GM12878 (cell line): ENCODE measurements at regions not wholly inside any gene's neighbourhood (a gene's known extent, or its start where the extent isn't known, plus 50 kb on each side); places are given as distances from the start of the nearest gene placed in this dataset.

Experiments
- ATAC-seq: fragments of 200-7000 bp; cut with Tn5 transposase; 3 replicates; pipeline ENCODE4 v1.9.1; 2020; ENCODE audit warnings: mild to moderate bottlenecking, moderate library complexity
- BruUV-seq: library from RNA; stranded (reverse); fragments of 400-500 nt; replicated peaks from 2 replicates; lab custom pipeline; 2021; lab: Mats Ljungman, UMichigan
- CTCF ChIA-PET: fragments of 300-600 bp; sonication (Branson Sonifier 250); formaldehyde crosslinking; extraction: SDS; loops from one replicate; lab custom pipeline; 2021; ENCODE audit warnings: inconsistent platforms; lab: Yijun Ruan, JAX
- POLR2A ChIA-PET: fragments of 350-600 bp; formaldehyde crosslinking; extraction: SDS; loops from one replicate; lab custom pipeline; 2021; ENCODE audit warnings: inconsistent platforms; lab: Charles Lee
- RAD21 ChIA-PET: fragments of 300-600 bp; sonication (Branson Sonifier 250); formaldehyde crosslinking; loops from one replicate; lab custom pipeline; 2023; ENCODE audit warnings: antibody characterized with exemption; ENCODE audit not compliant: unreplicated experiment; lab: Charles Lee
- SMC1A ChIA-PET: fragments of 300-600 bp; sonication (Branson Sonifier 250); formaldehyde crosslinking; loops from one replicate; lab custom pipeline; 2023; ENCODE audit not compliant: unreplicated experiment, uncharacterized antibody; lab: Charles Lee
- DNase-seq: peaks from one replicate; pipeline ENCODE4 v3.0.0-alpha.2; 2011; ENCODE audit warnings: low read depth, low spot score
- FAIRE-seq: peaks from 3 replicates; lab custom pipeline; 2011; peaks lifted over from hg19 to GRCh38; lab: Jason Lieb, UNC
- H2AFZ ChIP-seq: 2 replicates; pipeline ENCODE4 v1.6.0; 2011; ENCODE audit warnings: low read depth, low read length, control low read depth; ENCODE audit not compliant: control insufficient read depth
- H3K27ac ChIP-seq: 2 replicates; pipeline ENCODE4 v1.5.1; 2011; ENCODE audit warnings: control low read depth; ENCODE audit not compliant: control insufficient read depth, insufficient read depth
- H3K27me3 ChIP-seq, 2 experiments: replicated peaks in 1 of 2; 2 replicates each; pipeline versions ENCODE4 v1.6.0 to v1.6.1; 2011; ENCODE audit warnings: low read length in 1 of 2; ENCODE audit not compliant: control insufficient read depth in 2 of 2, insufficient read depth in 2 of 2
- H3K36me3 ChIP-seq, 2 experiments: 2 replicates each; pipeline ENCODE4 v1.5.1; 2011; ENCODE audit warnings: low read length in 1 of 2; ENCODE audit not compliant: control insufficient read depth in 2 of 2, insufficient read depth in 2 of 2
- H3K4me1 ChIP-seq: 2 replicates; pipeline ENCODE4 v1.6.1; 2011; ENCODE audit warnings: mild to moderate bottlenecking, low read length, moderate library complexity, mixed read lengths; ENCODE audit not compliant: control insufficient read depth, insufficient read depth
- H3K4me2 ChIP-seq: 2 replicates; pipeline ENCODE4 v1.6.0; 2011; ENCODE audit warnings: control low read depth; ENCODE audit not compliant: control insufficient read depth, insufficient read depth
- H3K4me3 ChIP-seq: fragments of 200-600 bp; sonication (generic); 2 replicates; pipeline ENCODE4 v1.5.1; 2016
- H3K79me2 ChIP-seq: 2 replicates; pipeline ENCODE4 v1.6.0; 2011; ENCODE audit warnings: low read length; ENCODE audit not compliant: control insufficient read depth, insufficient read depth
- H3K9ac ChIP-seq: 2 replicates; pipeline ENCODE4 v1.8.0; 2011; ENCODE audit warnings: low read length, control low read depth, mixed read lengths; ENCODE audit not compliant: control insufficient read depth, insufficient read depth
- H3K9me3 ChIP-seq: replicated peaks from 3 replicates; pipeline ENCODE4 v1.5.1; 2011; ENCODE audit warnings: mild to moderate bottlenecking, low read length; ENCODE audit not compliant: control insufficient read depth, insufficient read depth
- H4K20me1 ChIP-seq: 2 replicates; pipeline ENCODE4 v1.6.0; 2011; ENCODE audit not compliant: control insufficient read depth, insufficient read depth
- FOXK2 ChIP-seq: fragments of 450-650 bp; IDR thresholded peaks from 2 replicates; pipeline ENCODE4 v1.6.1; 2017; ENCODE audit warnings: mild to moderate bottlenecking, moderate library complexity
- GATAD2B ChIP-seq: fragments of 450-650 bp; conservative IDR thresholded peaks from 2 replicates; pipeline ENCODE4 v1.6.1; 2017; ENCODE audit warnings: low read depth, mild to moderate bottlenecking, moderate library complexity
- KLF5 ChIP-seq: fragments of 450-650 bp; IDR thresholded peaks from 2 replicates; pipeline ENCODE4 v1.6.1; 2014; ENCODE audit warnings: mild to moderate bottlenecking; ENCODE audit not compliant: partially characterized antibody
- MYB ChIP-seq: fragments of 150-350 bp; IDR thresholded peaks from 2 replicates; pipeline ENCODE4 v1.6.1; 2014; ENCODE audit warnings: mild to moderate bottlenecking, low read depth, low read length, borderline replicate concordance
- NFIC ChIP-seq: IDR thresholded peaks from 2 replicates; pipeline ENCODE4 v1.6.1; 2012; ENCODE audit warnings: low read depth, mild to moderate bottlenecking, inconsistent platforms, low read length, moderate library complexity
- NFYB ChIP-seq: IDR thresholded peaks from 2 replicates; pipeline ENCODE4 v1.6.1; 2011; ENCODE audit warnings: low read depth, mild to moderate bottlenecking, low read length, improper control_type of control experiment, moderate library complexity; ENCODE audit not compliant: insufficient read depth
- SPI1 ChIP-seq: IDR thresholded peaks from 2 replicates; pipeline ENCODE4 v1.6.1; 2011; ENCODE audit warnings: low read depth, mild to moderate bottlenecking, low read length, moderate library complexity, borderline replicate concordance; ENCODE audit not compliant: insufficient read depth
- STAT3 ChIP-seq: IDR thresholded peaks from 2 replicates; pipeline ENCODE4 v1.6.1; 2011; ENCODE audit warnings: low read depth, low read length, improper control_type of control experiment
- SUPT20H ChIP-seq: IDR thresholded peaks from 2 replicates; pipeline ENCODE4 v1.6.1; 2011; ENCODE audit warnings: low read depth, mild to moderate bottlenecking, low read length, moderate library complexity, borderline replicate concordance; ENCODE audit not compliant: control insufficient read depth
- TARDBP ChIP-seq: IDR thresholded peaks from 2 replicates; pipeline ENCODE4 v1.6.1; 2016; ENCODE audit warnings: borderline replicate concordance
- TBL1XR1 ChIP-seq: IDR thresholded peaks from 2 replicates; pipeline ENCODE4 v1.6.1; 2012; ENCODE audit warnings: low read depth, low read length, improper control_type of control experiment
- ZNF24 ChIP-seq: fragments of 450-650 bp; IDR thresholded peaks from 2 replicates; pipeline ENCODE4 v1.6.1; 2017; ENCODE audit warnings: antibody characterized with exemption, mild to moderate bottlenecking
- ZNF622 ChIP-seq: fragments of 450-650 bp; IDR thresholded peaks from 2 replicates; pipeline ENCODE4 v1.6.1; 2017; ENCODE audit warnings: mild to moderate bottlenecking, inconsistent platforms
- ZZZ3 ChIP-seq: IDR thresholded peaks from 2 replicates; pipeline ENCODE4 v1.6.1; 2011; ENCODE audit warnings: low read depth; ENCODE audit not compliant: control insufficient read depth, insufficient read length
- in situ Hi-C: fragments of 300-500 bp; cut with MboI; formaldehyde crosslinking; loops from 9 replicates; pipeline ENCODE4 v1.14.3; 2018; ENCODE audit warnings: mixed read lengths
- intact Hi-C: fragments of 100-400 bp; cut with micrococcal nuclease; formaldehyde crosslinking; loops from one replicate; pipeline ENCODE4 v1.14.2; 2022; ENCODE audit not compliant: unreplicated experiment

GRCh38 chr14:82935691-82936090 lies 1402.0 kb upstream of the SEL1L start (continued):
- TF ChIP-seq TARDBP: no peak
- no peak for TF ChIP-seq ZNF24
- no peak for TF ChIP-seq SUPT20H
- TF ChIP-seq ZNF622: no peak
- no peak for TF ChIP-seq SPI1
- TF ChIP-seq TBL1XR1: no peak
- TF ChIP-seq MYB: no peak
- no peak for TF ChIP-seq NFYB
- TF ChIP-seq ZZZ3: no peak
- TF ChIP-seq GATAD2B: no peak
- TF ChIP-seq NFIC: no peak

GRCh38 chr14:82951171-82951570 lies 1417.5 kb upstream of the SEL1L start:
- Histone ChIP-seq H3K27ac (no peak overlapping the region), H3K36me3 (no peaks in the 10 kb centered on the region), H3K4me3 (no peak overlapping the region), H3K27me3 (no peaks in the 10 kb centered on the region), H3K4me1 (no peaks in the 10 kb centered on the region), H3K9ac (no peak overlapping the region), H3K79me2 (no peaks in the 10 kb centered on the region), H3K9me3 (no peaks in the 10 kb centered on the region), H2AFZ (no peak overlapping the region), H3K4me2 (no peak overlapping the region), H4K20me1 (no peaks in the 10 kb centered on the region)
- ChIA-PET SMC1A (no interaction called here), CTCF (no interaction called here), POLR2A (no interaction called here), RAD21 (no interaction called here)
- TF ChIP-seq FOXK2 (no peak), STAT3 (no peak), KLF5 (no peak)
- FAIRE-seq: no peak
- in situ Hi-C loops: no loop called here
- BruUV-seq: no TSS peak
- DNase-seq: no peak
- no peak for ATAC-seq
- intact Hi-C loops: no loop called here
